ENCODE measurements at regions not wholly inside any gene's neighbourhood (a gene's known extent, or its start where the extent isn't known, plus 50 kb on each side); places are given as distances from the start of the nearest gene placed in this dataset.
"Not testable (repeated sequence)": the region's sequence is repeated elsewhere in the genome, so short reads cannot be mapped to it uniquely, and the experiment has no call there.

GRCh38 chr1:208737922-208738321 is 493.7 kb upstream of the PLXNA2 start:
- DNase-seq, result no peak

GRCh38 chr1:208739636-208740035 is 495.5 kb upstream of the PLXNA2 start:
- not testable (repeated sequence) for DNase-seq

GRCh38 chr1:208741296-208741695 is 497.1 kb upstream of the PLXNA2 start:
- no peak for DNase-seq

- DNase-seq, result no peak
These were observed 499.2 kb upstream of the PLXNA2 start for GRCh38 chr1:208743361-208743760.

- no peak for DNase-seq
These were observed 503.8 kb upstream of the PLXNA2 start for GRCh38 chr1:208747979-208748378.

- no peak for DNase-seq
These were observed 504.4 kb upstream of the PLXNA2 start for GRCh38 chr1:208748387-208749165.

- no peak for DNase-seq
These were observed 512.3 kb upstream of the PLXNA2 start for GRCh38 chr1:208756339-208756981.

- DNase-seq, result no peak
These were observed 513.7 kb upstream of the PLXNA2 start for GRCh38 chr1:208757846-208758245.

- no peak for DNase-seq
These were observed 515.1 kb upstream of the PLXNA2 start for GRCh38 chr1:208759255-208759654.

GRCh38 chr1:208763971-208764370 is 519.8 kb upstream of the PLXNA2 start:
- DNase-seq, result no peak

- no peak for DNase-seq
These were observed 522.6 kb upstream of the PLXNA2 start for GRCh38 chr1:208766832-208767231.

GRCh38 chr1:208767816-208768215 is 523.6 kb upstream of the PLXNA2 start:
- DNase-seq, result no peak

- no peak for DNase-seq
These were observed 528.7 kb upstream of the PLXNA2 start for GRCh38 chr1:208772891-208773290.

GRCh38 chr1:208775841-208776240 is 531.7 kb upstream of the PLXNA2 start:
- DNase-seq, result no peak

- no peak for DNase-seq
These were observed 534.2 kb upstream of the PLXNA2 start for GRCh38 chr1:208778417-208778816.

GRCh38 chr1:208781391-208782045 is 537.3 kb upstream of the PLXNA2 start:
- peak; percentile 90 for DNase-seq

GRCh38 chr1:208782186-208782585 is 538.0 kb upstream of the PLXNA2 start:
- DNase-seq, result no peak

- no peak for DNase-seq
These were observed 541.4 kb upstream of the PLXNA2 start for GRCh38 chr1:208785629-208786028.

GRCh38 chr1:208787219-208787618 is 543.0 kb upstream of the PLXNA2 start:
- DNase-seq, result no peak

- no peak for DNase-seq
These were observed 543.9 kb upstream of the PLXNA2 start for GRCh38 chr1:208788013-208788540.

- DNase-seq, result no peak
These were observed 547.3 kb upstream of the PLXNA2 start for GRCh38 chr1:208791456-208791855.

GRCh38 chr1:208793861-208794345 is 549.7 kb upstream of the PLXNA2 start:
- no peak for DNase-seq

GRCh38 chr1:208799186-208799585 is 555.0 kb upstream of the PLXNA2 start:
- DNase-seq, result no peak

All from NCI-H2081 treated with DMSO at 0.1 percent for 48 hours (cell line).